IPS-18c (cell line): ENCODE measurements at regions not wholly inside any gene's neighbourhood (a gene's known extent, or its start where the extent isn't known, plus 50 kb on each side); places are given as distances from the start of the nearest gene placed in this dataset.

Experiments
- H3K4me3 ChIP-seq: 2 replicates; pipeline ENCODE4 v1.7.0; 2013; ENCODE audit warnings: low read depth, mild to moderate bottlenecking, low read length, moderate library complexity; ENCODE audit not compliant: insufficient read depth
- H3K9me3 ChIP-seq: one replicate; pipeline ENCODE4 v1.6.1; 2013; ENCODE audit warnings: mild to moderate bottlenecking, low read length, moderate library complexity; ENCODE audit not compliant: control insufficient read depth, insufficient read depth

DNA sequence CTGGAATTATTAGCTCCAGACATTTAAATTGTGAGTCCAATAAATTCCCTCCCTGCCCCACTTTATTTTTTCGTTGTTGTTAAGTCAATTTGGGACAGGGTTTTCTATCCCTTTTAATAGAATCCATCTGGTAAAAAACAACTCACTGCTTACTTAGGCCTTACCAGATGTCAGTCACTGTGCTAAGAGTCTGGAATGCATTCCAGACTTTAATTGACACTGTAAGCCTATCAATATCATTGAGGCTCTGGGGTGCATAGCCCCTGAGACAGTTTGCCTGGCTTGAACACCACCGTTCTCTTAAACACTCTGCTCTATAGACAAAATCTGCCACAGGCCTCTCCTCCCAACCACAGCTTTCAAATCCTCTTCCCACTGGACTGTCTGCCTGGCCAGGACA is 175.9 kb downstream of the NSG2 start:
- no peak overlapping the region for H3K4me3 ChIP-seq
- no peaks in the 10 kb centered on the region for H3K9me3 ChIP-seq

DNA sequence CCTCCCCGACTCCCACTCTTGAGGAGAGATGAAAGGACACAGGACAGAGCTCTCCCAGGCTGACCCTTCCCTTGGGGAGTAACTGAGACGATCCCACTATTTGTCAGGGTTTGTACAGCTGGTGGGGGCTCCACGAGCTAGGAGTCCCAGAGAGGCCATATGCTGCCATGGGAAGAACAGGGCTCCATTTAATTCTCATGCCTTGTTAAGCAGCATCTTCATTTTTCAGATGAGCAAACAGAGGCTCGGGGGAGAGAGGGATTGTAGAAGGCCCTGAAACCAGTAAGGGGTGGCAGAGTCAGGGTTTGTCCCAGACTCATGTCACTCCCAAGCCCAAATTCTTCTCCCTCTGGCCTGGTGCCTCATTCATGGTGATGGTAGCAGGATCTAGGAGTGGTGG is 176.4 kb downstream of the NSG2 start:
- Histone ChIP-seq H3K4me3 (no peak overlapping the region), H3K9me3 (no peaks in the 10 kb centered on the region)

DNA sequence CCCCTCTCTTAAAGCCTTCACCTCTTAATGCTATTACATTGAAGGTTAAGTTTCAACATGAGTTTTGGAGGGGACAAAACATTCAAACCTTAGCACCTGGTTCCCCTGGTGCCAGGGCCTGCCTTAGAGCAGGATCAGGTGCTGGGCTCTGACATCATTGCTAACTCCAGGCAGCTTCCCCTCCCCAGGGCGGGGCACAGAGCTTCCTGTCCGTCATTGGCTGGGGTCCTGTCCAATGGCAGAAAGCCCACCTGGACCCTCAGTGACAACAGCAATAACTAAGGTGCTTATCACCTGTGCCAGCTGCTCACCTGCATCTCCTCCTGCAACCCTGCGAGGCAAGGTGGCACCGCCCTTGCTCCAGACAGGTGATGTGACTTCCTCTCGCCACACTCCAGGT is 177.4 kb downstream of the NSG2 start:
- Histone ChIP-seq H3K9me3 (no peaks in the 10 kb centered on the region), H3K4me3 (no peak overlapping the region)

DNA sequence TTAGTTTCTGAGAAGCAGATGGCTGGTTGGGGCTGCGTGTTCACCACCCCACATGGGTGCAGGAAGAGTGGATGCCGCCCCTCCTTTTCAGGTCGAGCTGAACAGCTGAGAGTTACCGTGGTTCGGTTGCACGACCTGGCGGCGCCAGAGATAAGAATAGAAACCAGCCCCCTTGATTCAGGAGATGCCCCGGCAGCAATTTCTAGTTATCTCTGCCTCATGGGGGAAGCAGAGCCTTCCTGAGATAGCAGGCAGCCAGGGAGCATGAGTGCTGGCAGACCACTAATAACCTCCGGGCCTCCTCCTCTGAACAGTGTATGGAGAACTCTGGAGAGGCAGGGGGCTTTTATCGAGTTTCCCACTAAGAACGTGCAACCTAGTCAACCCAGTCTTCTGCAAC is 177.8 kb downstream of the NSG2 start:
- H3K4me3 ChIP-seq, result no peak overlapping the region
- no peaks in the 10 kb centered on the region for H3K9me3 ChIP-seq

DNA sequence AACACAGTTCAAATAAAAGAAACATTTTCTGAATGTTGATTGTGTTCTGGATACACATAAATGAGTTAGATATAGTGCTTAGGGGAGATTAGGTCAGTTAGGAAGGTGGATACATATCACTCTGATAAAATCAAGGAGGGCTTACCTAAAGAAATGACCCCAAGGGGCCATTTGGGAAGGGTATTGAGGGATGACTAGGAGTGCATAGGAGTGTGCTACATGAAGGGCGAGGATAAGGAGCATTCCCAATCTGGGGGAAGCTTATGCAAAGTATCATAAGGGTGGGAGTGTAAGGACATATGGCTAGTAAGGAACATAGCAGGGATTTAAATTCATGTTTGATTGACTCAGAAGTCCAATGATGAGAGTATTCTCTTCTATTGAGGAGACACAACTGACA is 183.6 kb downstream of the NSG2 start:
- H3K4me3 ChIP-seq, result no peak overlapping the region
- H3K9me3 ChIP-seq, result no peaks in the 10 kb centered on the region

DNA sequence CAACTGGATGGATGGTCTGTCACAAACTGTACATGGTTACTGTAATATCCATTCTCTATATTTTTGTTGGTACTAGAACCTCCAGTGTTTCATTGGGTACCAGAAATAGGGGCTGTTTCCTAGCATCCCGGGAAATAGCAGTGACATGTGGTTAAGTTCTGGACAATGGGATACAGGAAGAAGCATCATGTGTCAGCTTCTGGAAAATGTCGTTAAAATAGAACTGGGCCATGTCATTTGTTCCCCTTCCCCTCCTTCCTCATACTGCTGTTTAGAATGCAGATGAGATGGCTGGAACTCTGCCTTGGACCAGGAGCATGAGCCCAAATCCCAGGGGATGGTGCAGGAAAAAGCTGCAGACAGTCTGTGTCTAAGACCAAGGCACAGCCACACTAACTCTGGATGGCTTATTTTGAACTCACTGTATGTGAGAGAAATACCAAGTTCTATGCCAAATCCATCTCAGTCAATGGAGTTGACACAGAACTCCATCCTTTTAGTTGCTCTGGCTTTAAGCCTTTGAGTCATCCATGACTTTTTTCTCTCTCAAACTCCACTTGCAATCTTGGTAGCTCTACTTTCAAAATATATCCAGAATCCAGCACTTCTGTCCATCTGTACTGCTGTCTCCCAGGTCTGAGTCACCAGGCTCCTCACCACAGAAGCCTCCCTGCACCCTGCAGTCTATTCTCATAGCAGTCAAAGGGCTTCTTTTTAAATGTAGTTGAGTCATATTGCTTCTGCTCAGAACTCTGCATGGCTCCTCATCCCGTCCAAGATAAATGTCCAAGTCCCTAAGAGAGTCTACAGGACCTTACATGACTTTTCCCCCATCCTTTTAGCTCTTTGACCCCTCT is 184.2 kb downstream of the NSG2 start:
- H3K4me3 ChIP-seq, result no peak overlapping the region
- no peaks in the 10 kb centered on the region for H3K9me3 ChIP-seq

DNA sequence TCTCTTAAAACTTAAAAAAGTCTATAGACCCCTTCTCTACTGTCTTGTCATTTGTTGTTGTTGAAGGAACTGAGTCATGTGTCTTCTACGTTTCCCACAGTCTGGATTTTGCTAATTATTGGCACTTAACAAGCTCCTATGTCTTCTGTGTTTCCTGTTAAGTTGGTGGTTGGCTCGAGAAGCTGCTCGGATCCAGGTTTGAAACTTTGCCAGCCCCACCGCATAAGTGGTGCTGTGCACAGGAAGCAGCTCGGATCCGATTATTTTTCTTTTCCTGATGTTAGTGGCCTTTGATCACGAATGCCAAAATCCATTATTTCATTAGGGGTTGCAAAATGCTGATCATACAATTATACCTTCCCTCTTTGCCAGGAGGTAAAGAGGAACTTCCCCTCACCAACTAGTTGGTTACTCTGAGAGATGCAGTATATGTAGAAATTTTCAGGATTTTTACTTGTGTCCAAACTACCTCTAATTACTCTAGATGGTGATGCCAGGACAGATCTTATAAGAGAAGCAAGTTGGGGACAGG is 186.5 kb downstream of the NSG2 start:
- Histone ChIP-seq H3K9me3 (no peaks in the 10 kb centered on the region), H3K4me3 (no peak overlapping the region)

DNA sequence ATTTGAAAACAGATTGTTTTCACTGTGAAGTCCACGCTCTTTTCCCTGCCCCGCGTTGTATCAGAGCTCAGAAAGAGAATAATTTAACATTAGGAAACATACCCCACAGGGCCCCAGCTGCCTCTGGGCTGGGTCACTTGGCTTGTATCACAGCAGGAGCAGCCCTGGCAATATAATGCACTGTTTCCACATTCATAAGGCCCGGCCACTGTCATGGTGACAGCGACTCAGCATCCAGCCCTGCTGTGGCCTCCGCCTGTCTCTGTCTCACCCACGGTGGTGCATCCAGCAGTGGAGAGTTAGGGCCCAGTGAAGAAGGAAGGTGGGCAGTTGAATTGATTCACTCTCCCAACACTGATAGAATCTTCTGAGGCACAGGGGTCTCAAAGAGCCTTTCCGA is 188.9 kb downstream of the NSG2 start:
- Histone ChIP-seq H3K9me3 (no peaks in the 10 kb centered on the region), H3K4me3 (no peak overlapping the region)

DNA sequence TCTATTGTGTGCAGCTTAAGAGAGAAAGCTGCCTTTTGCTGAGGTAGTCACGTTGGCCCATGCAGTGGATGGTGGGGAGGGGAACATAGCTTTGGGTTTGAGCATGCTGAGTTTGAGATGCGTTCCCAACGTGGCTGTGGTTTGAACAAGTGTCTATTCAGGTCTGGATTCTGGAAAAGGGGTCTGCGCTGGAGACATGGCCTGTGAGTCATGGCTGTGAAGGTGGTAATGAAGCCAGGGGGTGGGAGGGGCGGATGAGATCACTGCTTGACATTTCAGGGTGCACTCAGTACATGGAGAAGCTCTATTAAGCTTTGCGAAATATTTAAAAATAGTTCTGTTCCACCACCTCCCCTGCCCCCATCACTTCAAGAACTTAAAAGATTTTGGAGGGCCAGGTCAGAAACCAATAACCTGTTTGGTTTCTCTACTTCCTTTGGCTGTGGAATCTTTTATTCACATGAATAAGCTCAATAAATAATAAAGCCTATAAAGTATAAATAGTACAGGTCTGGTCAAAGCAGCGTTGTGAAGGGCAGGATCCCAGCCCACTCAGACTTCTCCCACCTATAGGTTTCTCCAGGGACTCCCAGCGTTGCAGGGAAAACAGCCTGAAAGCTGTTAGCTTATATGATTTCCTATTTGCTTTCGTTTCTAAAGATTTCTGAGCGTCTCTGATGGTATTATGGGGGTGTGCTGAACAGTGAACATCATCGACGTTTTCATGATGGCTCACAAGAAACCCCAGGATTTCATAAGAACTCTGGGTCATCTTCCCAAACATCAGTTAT is 189.9 kb downstream of the NSG2 start:
- Histone ChIP-seq H3K4me3 (no peak overlapping the region), H3K9me3 (no peaks in the 10 kb centered on the region)

DNA sequence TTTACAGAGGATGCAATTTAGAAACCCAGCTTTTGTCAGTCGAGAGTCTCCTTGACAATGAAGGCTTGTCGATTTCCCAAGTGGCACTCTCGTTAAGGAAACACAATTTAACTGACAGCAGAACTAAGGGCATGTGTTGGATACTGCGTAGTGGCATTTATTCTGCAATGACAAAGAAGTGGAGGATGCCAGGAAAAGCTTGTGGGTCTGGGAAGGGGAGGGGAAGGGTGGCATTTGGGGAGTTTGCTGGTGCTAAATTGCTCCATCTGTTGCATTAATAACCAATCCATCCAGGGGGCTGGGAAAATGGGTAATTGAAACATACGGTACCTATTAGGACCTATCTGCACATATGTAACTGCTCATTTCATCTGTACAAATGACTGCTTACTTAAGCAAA is 190.6 kb downstream of the NSG2 start:
- H3K4me3 ChIP-seq, result no peak overlapping the region
- H3K9me3 ChIP-seq, result no peaks in the 10 kb centered on the region

DNA sequence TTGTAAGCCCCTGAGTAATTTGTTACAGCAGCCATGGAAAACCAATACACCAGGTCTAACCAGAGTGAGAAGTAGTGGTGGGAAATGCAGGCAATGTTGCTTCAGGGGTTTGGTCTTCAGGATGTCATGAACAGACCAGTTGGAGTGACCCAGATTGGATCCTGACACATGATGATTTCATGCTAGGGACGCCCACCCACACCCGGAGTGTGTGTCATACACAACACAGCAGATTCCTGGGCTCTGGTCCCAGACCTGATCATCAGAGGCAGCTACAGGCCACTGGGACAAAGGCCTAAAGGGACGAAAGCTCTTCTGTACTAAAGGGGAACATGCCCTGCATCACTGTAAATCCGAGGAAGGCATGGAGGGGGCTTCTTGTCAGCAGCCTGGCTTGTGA is 194.2 kb downstream of the NSG2 start:
- Histone ChIP-seq H3K4me3 (no peak overlapping the region), H3K9me3 (no peaks in the 10 kb centered on the region)

DNA sequence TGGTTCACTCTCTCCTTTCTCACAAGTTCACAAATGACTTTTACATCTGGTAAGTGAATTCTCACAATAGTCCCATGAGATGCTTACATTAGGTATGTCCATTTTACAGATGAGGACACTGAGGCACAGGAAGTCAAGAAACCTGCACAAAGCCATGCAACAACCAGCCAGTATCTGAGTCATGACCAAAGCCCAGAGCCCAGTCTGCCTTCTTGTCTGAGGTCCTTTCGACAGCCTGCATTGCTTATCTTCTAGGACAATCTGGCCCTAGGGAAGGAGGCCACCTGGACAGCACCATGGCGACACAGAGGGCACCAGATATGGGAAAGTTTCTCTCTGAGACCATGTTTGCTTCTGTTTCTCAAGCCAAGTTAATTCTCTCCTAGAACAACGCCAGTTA is 197.1 kb downstream of the NSG2 start:
- H3K9me3 ChIP-seq, result no peaks in the 10 kb centered on the region

DNA sequence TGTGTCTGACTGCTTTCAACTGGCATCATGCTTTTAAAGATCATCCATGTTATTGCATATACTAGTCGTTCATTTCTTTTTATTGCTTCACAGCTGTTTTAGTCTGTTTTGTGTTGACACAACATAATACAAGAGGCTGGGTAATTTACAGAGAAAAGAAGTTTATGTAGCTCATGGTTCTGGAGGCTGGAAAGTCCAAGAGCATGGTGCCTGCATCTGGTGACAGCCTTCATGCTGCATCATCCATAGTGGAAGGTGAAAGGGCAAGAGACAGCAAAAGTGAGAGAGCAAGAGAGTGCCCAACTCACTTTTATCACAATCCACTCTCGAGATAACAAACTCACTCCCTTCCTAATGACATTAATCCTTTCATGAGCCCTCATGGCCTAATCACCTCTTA is 198.4 kb downstream of the NSG2 start:
- no peaks in the 10 kb centered on the region for H3K9me3 ChIP-seq
- no peak overlapping the region for H3K4me3 ChIP-seq

More for the DNA sequence above, 197.1 kb downstream of the NSG2 start:
- no peak overlapping the region for H3K4me3 ChIP-seq

DNA sequence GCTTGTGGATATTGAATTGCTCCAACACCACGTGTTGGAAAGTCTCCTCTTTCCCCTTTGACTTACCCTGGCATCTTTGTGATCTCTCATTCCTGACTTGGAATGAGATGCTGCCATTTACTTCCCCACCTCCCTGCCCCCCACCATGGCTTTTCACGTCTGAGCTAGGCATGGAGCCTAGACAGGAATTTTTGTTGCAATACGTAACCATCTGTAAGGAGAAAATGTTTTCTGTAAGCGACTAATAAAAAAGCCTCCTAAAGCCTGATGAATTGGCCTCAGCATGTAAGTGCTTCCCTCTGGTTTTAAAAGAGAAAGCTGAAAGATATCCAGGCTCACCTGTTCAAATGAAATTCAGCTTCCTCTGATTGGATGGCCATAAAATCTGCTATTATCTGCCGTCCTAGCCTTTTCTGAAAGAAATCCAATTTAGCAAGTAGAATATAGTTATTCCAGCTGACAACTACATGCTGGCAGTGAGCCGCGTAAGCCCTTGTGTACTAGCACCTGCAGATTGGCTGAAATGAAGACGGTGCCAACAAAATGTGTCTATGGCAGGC is 200.1 kb downstream of the NSG2 start:
- H3K9me3 ChIP-seq, result no peaks in the 10 kb centered on the region
- no peak overlapping the region for H3K4me3 ChIP-seq

DNA sequence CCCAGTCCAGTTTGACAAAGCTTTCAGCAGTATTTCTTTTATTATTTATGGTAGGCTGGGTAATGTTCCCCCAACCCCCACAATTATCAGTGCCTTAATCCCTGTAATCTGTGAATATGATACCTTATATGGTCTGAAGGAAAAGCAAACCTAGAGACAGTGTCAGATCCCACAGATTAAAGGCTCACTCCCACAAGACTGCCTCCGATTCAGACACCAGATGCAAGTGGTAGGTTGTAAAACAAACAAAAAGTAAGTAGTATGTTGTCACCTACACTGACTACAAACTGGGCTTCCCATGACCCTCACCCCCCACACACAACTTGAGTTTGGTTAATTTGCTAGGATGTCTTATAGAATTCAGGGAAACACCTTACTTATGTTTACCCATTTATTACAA is 201.2 kb downstream of the NSG2 start:
- Histone ChIP-seq H3K4me3 (no peak overlapping the region), H3K9me3 (no peaks in the 10 kb centered on the region)

DNA sequence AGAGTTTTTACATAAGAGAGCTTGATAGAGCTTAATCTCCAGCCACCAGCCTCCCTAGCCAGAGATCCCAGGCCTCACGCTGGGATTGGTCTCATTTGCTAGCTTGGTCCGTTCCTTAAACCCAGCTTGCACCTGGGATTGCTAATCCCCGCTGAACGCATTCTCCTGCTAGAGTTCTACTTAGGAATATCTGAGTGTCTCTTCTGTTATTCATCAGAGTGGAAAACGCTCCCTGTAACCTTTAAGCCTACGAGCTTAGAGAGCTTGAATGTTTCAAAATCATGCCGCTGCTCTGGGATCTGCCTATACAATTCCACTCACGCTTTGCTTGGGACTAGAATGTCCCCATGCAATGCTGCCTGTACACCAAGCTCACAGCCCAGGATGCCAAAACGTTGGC is 201.8 kb downstream of the NSG2 start:
- Histone ChIP-seq H3K4me3 (no peak overlapping the region), H3K9me3 (no peaks in the 10 kb centered on the region)

DNA sequence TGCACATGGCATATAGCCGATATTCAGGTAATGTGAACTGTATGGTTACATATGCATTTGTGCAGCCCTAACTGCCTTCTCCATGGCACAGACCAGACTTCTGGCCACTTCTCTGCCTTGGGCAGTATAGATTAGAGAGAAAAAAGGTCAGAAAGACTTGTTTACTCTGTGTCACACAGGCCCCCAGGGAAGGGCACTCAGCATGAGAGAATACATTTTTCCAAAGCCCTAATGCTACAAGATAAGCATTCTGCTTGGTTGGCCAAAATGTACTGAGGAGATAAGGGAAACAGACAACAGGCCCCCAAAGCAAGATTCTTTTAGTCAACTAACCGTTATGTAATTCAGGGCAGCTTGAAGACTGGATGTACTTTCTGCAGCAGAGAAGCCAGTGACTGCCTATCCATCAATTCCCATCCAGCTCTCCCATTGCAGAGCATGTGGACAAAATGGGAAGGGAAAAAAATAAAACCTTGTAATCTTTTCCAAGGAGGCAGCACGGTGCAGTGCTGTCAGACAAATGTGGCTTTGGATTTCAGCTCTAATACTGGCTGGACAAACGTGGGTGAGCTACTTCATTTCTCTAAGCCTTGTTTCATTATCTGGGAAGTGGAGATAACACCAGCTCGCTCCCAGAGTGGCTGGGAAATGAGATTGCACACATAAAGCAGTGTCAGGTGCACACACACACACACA is 205.9 kb downstream of the NSG2 start:
- H3K9me3 ChIP-seq, result no peaks in the 10 kb centered on the region
- H3K4me3 ChIP-seq, result no peak overlapping the region
